ENCODE measurements at regions not wholly inside any gene's neighbourhood (a gene's known extent, or its start where the extent isn't known, plus 50 kb on each side); places are given as distances from the start of the nearest gene placed in this dataset.
A peak's percentile ranks its signal among the peaks of the same experiment; 100 is the strongest.

- FAIRE-seq = no peak
Observed at GRCh38 chr11:31956310-31956709, 134.6 kb upstream of the RCN1 start.

GRCh38 chr11:31955838-31956237 lies 135.0 kb upstream of the RCN1 start:
- no peak for FAIRE-seq

GRCh38 chr11:31953803-31954327 lies 137.0 kb upstream of the RCN1 start:
- no peak for FAIRE-seq

GRCh38 chr11:31949733-31950200 lies 138.6 kb upstream of the PAX6 start:
- FAIRE-seq = peak; percentile 39

- FAIRE-seq = no peak
Observed at GRCh38 chr11:31947051-31947450, 135.9 kb upstream of the PAX6 start.

GRCh38 chr11:31943056-31943780 lies 132.1 kb upstream of the PAX6 start:
- FAIRE-seq = no peak

- FAIRE-seq = no peak
Observed at GRCh38 chr11:31940371-31941037, 129.4 kb upstream of the PAX6 start.

- FAIRE-seq = no peak
Observed at GRCh38 chr11:31939004-31939403, 127.9 kb upstream of the PAX6 start.

- FAIRE-seq = no peak
Observed at GRCh38 chr11:31936312-31936711, 125.2 kb upstream of the PAX6 start.

- FAIRE-seq = no peak
Observed at GRCh38 chr11:31932879-31933278, 121.8 kb upstream of the PAX6 start.

GRCh38 chr11:31927982-31928381 lies 116.9 kb upstream of the PAX6 start:
- FAIRE-seq = no peak

- FAIRE-seq = no peak
Observed at GRCh38 chr11:31926816-31927528, 115.8 kb upstream of the PAX6 start.

GRCh38 chr11:31926106-31926505 lies 115.0 kb upstream of the PAX6 start:
- FAIRE-seq = no peak

GRCh38 chr11:31922450-31922849 lies 111.3 kb upstream of the PAX6 start:
- no peak for FAIRE-seq

GRCh38 chr11:31921081-31921480 lies 110.0 kb upstream of the PAX6 start:
- FAIRE-seq = no peak

GRCh38 chr11:31919175-31919574 lies 108.1 kb upstream of the PAX6 start:
- no peak for FAIRE-seq

GRCh38 chr11:31915867-31916266 lies 104.7 kb upstream of the PAX6 start:
- FAIRE-seq = no peak

- FAIRE-seq = no peak
Observed at GRCh38 chr11:31913985-31914384, 102.9 kb upstream of the PAX6 start.

- FAIRE-seq = no peak
Observed at GRCh38 chr11:31912808-31913207, 101.7 kb upstream of the PAX6 start.

- no peak for FAIRE-seq
Observed at GRCh38 chr11:31910950-31911576, 99.9 kb upstream of the PAX6 start.

- no peak for FAIRE-seq
Observed at GRCh38 chr11:31903225-31904074, 92.3 kb upstream of the PAX6 start.

GRCh38 chr11:31902706-31903105 lies 91.6 kb upstream of the PAX6 start:
- FAIRE-seq = no peak

Data from endometrium (tissue), 2 donors.